K562 (cell line): ENCODE measurements at regions not wholly inside any gene's neighbourhood (a gene's known extent, or its start where the extent isn't known, plus 50 kb on each side); places are given as distances from the start of the nearest gene placed in this dataset.

Experiments used
- ATAC-seq: fragments of 200-7000 bp; cut with Tn5 transposase; 3 replicates; pipeline ENCODE4 v1.9.1; 2020; ENCODE audit warnings: moderate library complexity
- BruUV-seq: library from RNA; stranded (reverse); fragments of 400-500 nt; replicated peaks from 2 replicates; lab custom pipeline; 2021; lab: Mats Ljungman, UMichigan
- CTCF ChIA-PET: fragments of 300-600 bp; formaldehyde crosslinking; extraction: SDS; loops from one replicate; lab custom pipeline; 2021; ENCODE audit warnings: low intra/inter-chr PET ratio; lab: Yijun Ruan, JAX
- POLR2A ChIA-PET: fragments of 300-600, 350-650 bp; sonication (Branson Sonifier 250); formaldehyde crosslinking; extraction: SDS; loops from one replicate; lab custom pipeline; 2021; ENCODE audit warnings: antibody characterized with exemption, inconsistent platforms; lab: Yijun Ruan, JAX
- DNase-seq, 4 experiments: peaks; one replicate each; pipeline versions ENCODE4 v3.0.0 to v3.0.0-alpha.2; 2011 to 2018; ENCODE audit warnings: low spot score in 3 of 4, mixed read lengths in 3 of 4; ENCODE audit errors: extremely low read depth in 1 of 4
- FAIRE-seq: peaks from 2 replicates; lab custom pipeline; 2011; peaks lifted over from hg19 to GRCh38; lab: Jason Lieb, UNC
- H2AFZ ChIP-seq: 2 replicates; pipeline ENCODE4 v1.6.0; 2011; ENCODE audit warnings: low read depth, low read length, control low read depth, inconsistent platforms
- H3K27ac ChIP-seq: fragments of 200-600 bp; 3 replicates; pipeline ENCODE4 v1.8.0; 2011; ENCODE audit warnings: low read depth, mild to moderate bottlenecking, control low read depth, inconsistent platforms, low read length, moderate library complexity, mixed read lengths; ENCODE audit errors: extremely low read depth
- H3K27me3 ChIP-seq, 2 experiments: fragments of 300-600 bp in 1 of 2; 2 replicates in 1 of 2; 3 replicates in 1 of 2; pipeline versions ENCODE4 v1.6.0 to v1.8.0; 2011; ENCODE audit warnings: inconsistent platforms in 2 of 2, low read length in 2 of 2, mild to moderate bottlenecking in 1 of 2, mixed read lengths in 1 of 2, moderate library complexity in 1 of 2; ENCODE audit not compliant: control insufficient read depth in 2 of 2, insufficient read depth in 2 of 2
- H3K36me3 ChIP-seq: fragments of 300-600 bp; 3 replicates; pipeline ENCODE4 v1.8.0; 2011; ENCODE audit warnings: mild to moderate bottlenecking, low read length, inconsistent platforms; ENCODE audit not compliant: control insufficient read depth, insufficient read depth
- H3K4me1 ChIP-seq, 2 experiments: fragments of 200-600 bp in 1 of 2; replicated peaks in 1 of 2; 2 replicates in 1 of 2; 3 replicates in 1 of 2; pipeline versions ENCODE4 v1.5.1 to v1.8.0; 2011; ENCODE audit warnings: inconsistent platforms in 2 of 2, low read length in 2 of 2, mild to moderate bottlenecking in 1 of 2, mixed read lengths in 1 of 2, moderate library complexity in 1 of 2; ENCODE audit not compliant: control insufficient read depth in 2 of 2, insufficient read depth in 2 of 2
- H3K4me2 ChIP-seq: 2 replicates; pipeline ENCODE4 v1.6.1; 2011; ENCODE audit warnings: low read length, control low read depth, inconsistent platforms, mixed read lengths; ENCODE audit not compliant: insufficient read depth
- H3K4me3 ChIP-seq: fragments of 200-600 bp; sonication (generic), shearing (Covaris generic); 2 replicates; pipeline ENCODE4 v1.5.1; 2016; ENCODE audit warnings: control low read depth, inconsistent platforms
- H3K79me2 ChIP-seq: fragments of 200-600 bp; 3 replicates; pipeline ENCODE4 v1.8.0; 2011; ENCODE audit warnings: low read length, inconsistent platforms; ENCODE audit not compliant: control insufficient read depth, insufficient read depth
- H3K9ac ChIP-seq, 2 experiments: 2 replicates each; pipeline versions ENCODE4 v1.6.0 to v1.6.1; 2011; ENCODE audit warnings: low read depth in 2 of 2, low read length in 2 of 2, control low read depth in 1 of 2, inconsistent platforms in 1 of 2, mild to moderate bottlenecking in 1 of 2, mixed read lengths in 1 of 2; ENCODE audit not compliant: insufficient read depth in 1 of 2
- H3K9me1 ChIP-seq: one replicate; pipeline ENCODE4 v1.6.0; 2011; ENCODE audit warnings: inconsistent platforms, mild to moderate bottlenecking, low read length, moderate library complexity; ENCODE audit not compliant: control insufficient read depth, insufficient read depth
- H3K9me3 ChIP-seq: replicated peaks from 2 replicates; pipeline ENCODE4 v1.5.1; 2011; ENCODE audit warnings: low read depth, low read length, inconsistent platforms; ENCODE audit not compliant: control insufficient read depth, insufficient read depth
- H4K20me1 ChIP-seq: replicated peaks from 2 replicates; pipeline ENCODE4 v1.6.1; 2011; ENCODE audit warnings: low read length, inconsistent platforms, mixed read lengths; ENCODE audit not compliant: control insufficient read depth, insufficient read depth
- ATF1 ChIP-seq, 2 experiments: fragments of 450-650 bp in 1 of 2; IDR thresholded peaks; 2 replicates each; pipeline ENCODE4 v1.6.1; 2016; ENCODE audit warnings: missing compliant biosample characterization in 1 of 2, missing genetic modification characterization in 1 of 2
- ATF7 ChIP-seq: fragments of 450-650 bp; IDR thresholded peaks from 2 replicates; pipeline ENCODE4 v1.7.1; 2014; ENCODE audit warnings: mild to moderate bottlenecking, moderate library complexity
- IRF9 ChIP-seq: fragments of 450-650 bp; IDR thresholded peaks from 2 replicates; pipeline ENCODE4 v1.6.1; 2016; ENCODE audit warnings: missing biosample characterization, missing genetic modification characterization
- MAFF ChIP-seq: IDR thresholded peaks from 2 replicates; pipeline ENCODE4 v1.6.1; 2012; ENCODE audit warnings: low read length, improper control_type of control experiment
- MAFK ChIP-seq: IDR thresholded peaks from 2 replicates; pipeline ENCODE4 v1.6.1; 2011; ENCODE audit warnings: low read length, improper control_type of control experiment
- RFX1 ChIP-seq: fragments of 450-650 bp; IDR thresholded peaks from 2 replicates; pipeline ENCODE4 v1.6.1; 2016; ENCODE audit warnings: mild to moderate bottlenecking, moderate library complexity
- RNF219 ChIP-seq: fragments of 250-450 bp; sonication (Bioruptor Pico); IDR thresholded peaks from 2 replicates; pipeline ENCODE4 v1.5.0; 2022; ENCODE audit warnings: mild to moderate bottlenecking
- ZNF175 ChIP-seq: fragments of 200-800 bp; sonication (Bioruptor generic); IDR thresholded peaks from 2 replicates; pipeline ENCODE4 v1.6.1; 2016; ENCODE audit warnings: low read depth, mild to moderate bottlenecking, missing genetic modification characterization, missing compliant biosample characterization
- ZNF764 ChIP-seq: fragments of 250-450 bp; sonication (Bioruptor Pico); IDR thresholded peaks from 2 replicates; pipeline ENCODE4 v1.4.0; 2020; ENCODE audit warnings: low read depth, mild to moderate bottlenecking, moderate library complexity
- ZNF785 ChIP-seq: fragments of 250-450 bp; sonication (Bioruptor Pico); IDR thresholded peaks from 2 replicates; pipeline ENCODE4 v1.4.0; 2020; ENCODE audit warnings: mild to moderate bottlenecking
- WGBS: fragments of 100-300 bp; shearing (Covaris generic); methylation state at CpG from one replicate; pipeline ENCODE4 v1.1.6; 2016; ENCODE audit warnings: low coverage, mixed read lengths; ENCODE audit not compliant: insufficient coverage; ENCODE audit errors: missing lambda C conversion rate; 5-methylcytosine and 5-hydroxymethylcytosine counted together
- in situ Hi-C: fragments of 300-500 bp; cut with MboI; formaldehyde crosslinking; loops from 4 replicates; pipeline ENCODE4 v1.15.0; 2018; ENCODE audit warnings: inconsistent platforms, mixed read lengths
- intact Hi-C: fragments of 100-400 bp; cut with micrococcal nuclease; formaldehyde crosslinking; loops from 2 replicates; pipeline ENCODE4 v1.14.2; 2022
- TF ChIP-seq, protein P1 (sequence below), 2 experiments: IDR thresholded peaks; 2 replicates each; pipeline ENCODE4 v1.6.1; 2011; ENCODE audit warnings: borderline replicate concordance in 1 of 2, control low read depth in 1 of 2, low read depth in 1 of 2, low read length in 1 of 2, mild to moderate bottlenecking in 1 of 2, mixed read lengths in 1 of 2, moderate library complexity in 1 of 2; ENCODE audit not compliant: insufficient read depth in 1 of 2, insufficient read length in 1 of 2, poor library complexity in 1 of 2, severe bottlenecking in 1 of 2; ENCODE audit errors: extremely low read depth in 1 of 2

DNA sequence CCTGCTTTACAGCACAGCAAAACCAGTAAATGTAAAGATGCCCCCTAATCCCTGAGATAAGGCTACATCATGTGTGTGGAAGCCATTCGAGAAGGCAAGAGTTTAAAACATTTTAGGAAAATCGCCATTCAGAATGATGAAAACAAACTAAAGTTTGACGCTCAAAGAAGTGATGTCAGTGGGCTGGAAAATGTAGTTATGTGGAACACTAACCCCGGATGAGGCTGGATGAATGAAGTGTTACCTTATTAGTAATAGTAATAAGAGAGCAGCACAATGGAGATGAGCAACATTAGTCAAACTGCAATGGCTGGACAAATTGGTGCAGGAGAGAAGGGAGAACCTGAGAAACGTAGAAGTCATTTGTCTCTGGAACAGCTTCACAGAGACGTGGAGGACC lies 130.7 kb upstream of the ARID1B start:
- TF ChIP-seq ZNF785 (CRISPR knock-in tag) (no peak), ATF1 (CRISPR knock-in tag; IDR thresholded peaks at IDR 0.05) (no peak), ATF1 (tag; IDR thresholded peaks at IDR 0.05) (peak; percentile 51; the same call in 1 of the 2 replicates), ZNF764 (CRISPR knock-in tag) (no peak), RNF219 (CRISPR knock-in tag) (no peak), MAFF (no peak), IRF9 (no peak), MAFK (no peak), ATF7 (peak; percentile 49; the same call in 1 of the 2 replicates), ZNF175 (CRISPR knock-in tag) (no peak), RFX1 (no peak)
- TF ChIP-seq, protein P1, sequence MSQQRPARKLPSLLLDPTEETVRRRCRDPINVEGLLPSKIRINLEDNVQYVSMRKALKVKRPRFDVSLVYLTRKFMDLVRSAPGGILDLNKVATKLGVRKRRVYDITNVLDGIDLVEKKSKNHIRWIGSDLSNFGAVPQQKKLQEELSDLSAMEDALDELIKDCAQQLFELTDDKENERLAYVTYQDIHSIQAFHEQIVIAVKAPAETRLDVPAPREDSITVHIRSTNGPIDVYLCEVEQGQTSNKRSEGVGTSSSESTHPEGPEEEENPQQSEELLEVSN (IDR thresholded peaks at IDR 0.05; ENCODE audit: borderline replicate concordance in 1 of 2, extremely low read depth in 1 of 2, insufficient read depth in 1 of 2, insufficient read length in 1 of 2, low read depth in 1 of 2, low read length in 1 of 2, poor library complexity in 1 of 2, severe bottlenecking in 1 of 2) = no peak
- TF ChIP-seq, all 486 proteins: peak for 2

More for the DNA sequence above, 130.7 kb upstream of the ARID1B start:
- WGBS = 3% methylated on average over 6 of the region's 6 CpGs
- peaks cover 28 to 38% of the 10 kb centered on the region in 2 experiments for H3K27me3 ChIP-seq
- H3K9me1 ChIP-seq = no peaks in the 10 kb centered on the region
- CTCF ChIA-PET = no interaction called here
- DNase-seq (no peak), ATAC-seq (no peak), FAIRE-seq (peak; percentile 11)
- H3K9me3 ChIP-seq = 0 out of 2 replicates have a peak, but pooled peaks cover under 1% of the 10 kb centered on the region
- in situ Hi-C loops = no loop called here
- no peaks in the 10 kb centered on the region for H3K36me3 ChIP-seq
- intact Hi-C loops = no loop called here
- no peaks in the 10 kb centered on the region; a peak in 1 of 5 replicates for H3K4me1 ChIP-seq
- BruUV-seq = no TSS peak
- 0 out of 2 replicates have a peak overlapping the region, but pooled peaks have one; percentile 15 for H3K4me2 ChIP-seq
- no peak overlapping the region for H3K27ac ChIP-seq
- no peak overlapping the region for H3K4me3 ChIP-seq
- H3K79me2 ChIP-seq = no peaks in the 10 kb centered on the region
- no peak overlapping the region for H2AFZ ChIP-seq
- no peak overlapping the region for H3K9ac ChIP-seq
- POLR2A ChIA-PET = no interaction called here
- no peaks in the 10 kb centered on the region for H4K20me1 ChIP-seq
